Hepatocyte (in vitro differentiated cells): ENCODE measurements at regions not wholly inside any gene's neighbourhood (a gene's known extent, or its start where the extent isn't known, plus 50 kb on each side); places are given as distances from the start of the nearest gene placed in this dataset.

Experiments
- DNase-seq: peaks from one replicate; pipeline ENCODE4 v3.0.0-alpha.2; 2016; ENCODE audit warnings: low spot score
- H2AFZ ChIP-seq: fragments of 200-600 bp; sonication (generic); 2 replicates; pipeline ENCODE4 v1.6.0; 2016; ENCODE audit warnings: antibody characterized with exemption, mild to moderate bottlenecking
- H3K27ac ChIP-seq: fragments of 200-600 bp; sonication (generic); 2 replicates; pipeline ENCODE4 v1.5.1; 2016; ENCODE audit warnings: mild to moderate bottlenecking
- H3K27me3 ChIP-seq: fragments of 200-600 bp; sonication (generic); 2 replicates; pipeline ENCODE4 v1.6.1; 2016
- H3K36me3 ChIP-seq: fragments of 200-600 bp; sonication (generic); replicated peaks from 2 replicates; pipeline ENCODE4 v1.5.1; 2016; ENCODE audit warnings: low read depth; ENCODE audit not compliant: insufficient read depth
- H3K4me1 ChIP-seq: fragments of 200-600 bp; sonication (generic); 2 replicates; pipeline ENCODE4 v1.5.1; 2016; ENCODE audit warnings: mild to moderate bottlenecking, moderate library complexity; ENCODE audit not compliant: insufficient read depth
- H3K4me2 ChIP-seq: fragments of 200-600 bp; sonication (generic); 2 replicates; pipeline ENCODE4 v1.6.0; 2016
- H3K4me3 ChIP-seq: fragments of 200-600 bp; sonication (generic); 2 replicates; pipeline ENCODE4 v1.5.1; 2016; ENCODE audit warnings: mild to moderate bottlenecking
- H3K79me2 ChIP-seq: fragments of 200-600 bp; sonication (generic); 2 replicates; pipeline ENCODE4 v1.6.0; 2017; ENCODE audit warnings: mild to moderate bottlenecking
- H3K9me2 ChIP-seq: fragments of 200-600 bp; sonication (generic); replicated peaks from 2 replicates; pipeline ENCODE4 v1.6.0; 2017; ENCODE audit warnings: mild to moderate bottlenecking; ENCODE audit not compliant: insufficient read depth
- H3K9me3 ChIP-seq: fragments of 200-600 bp; sonication (generic); 2 replicates; pipeline ENCODE4 v1.5.1; 2016; ENCODE audit warnings: low read depth, mild to moderate bottlenecking
- H4K20me1 ChIP-seq: fragments of 200-600 bp; sonication (generic); 2 replicates; pipeline ENCODE4 v1.6.0; 2016; ENCODE audit warnings: mild to moderate bottlenecking; ENCODE audit not compliant: insufficient read depth, poor library complexity, severe bottlenecking
- CTCF ChIP-seq: fragments of 200-600 bp; sonication (generic); IDR thresholded peaks from 2 replicates; pipeline ENCODE4 v1.5.1; 2016; ENCODE audit warnings: antibody characterized with exemption, mild to moderate bottlenecking; ENCODE audit not compliant: poor library complexity
- EZH2 ChIP-seq: fragments of 200-600 bp; sonication (generic); IDR thresholded peaks from 2 replicates; pipeline ENCODE4 v1.6.1; 2016; ENCODE audit warnings: antibody characterized with exemption, mild to moderate bottlenecking, borderline replicate concordance
- EZH2phosphoT487 ChIP-seq: fragments of 200-600 bp; sonication (generic); IDR thresholded peaks from one replicate; pipeline ENCODE4 v1.6.1; 2018; ENCODE audit warnings: antibody characterized with exemption, mild to moderate bottlenecking, low read depth, moderate library complexity; ENCODE audit not compliant: unreplicated experiment, severe bottlenecking
- WGBS: methylation state at CpG from one replicate; pipeline ENCODE4 v1.1.6; 2016; ENCODE audit warnings: low lambda C conversion rate; ENCODE audit errors: missing lambda C conversion rate; 5-methylcytosine and 5-hydroxymethylcytosine counted together

GRCh38 chr2:182530636-182531035 lies 103.8 kb upstream of the PDE1A start:
- no peaks in the 10 kb centered on the region for H4K20me1 ChIP-seq
- TF ChIP-seq EZH2phosphoT487 (no peak), EZH2 (no peak), CTCF (no peak)
- no peaks in the 10 kb centered on the region for H3K9me2 ChIP-seq
- no peak overlapping the region for H3K27ac ChIP-seq
- DNase-seq, result no peak
- no peak overlapping the region for H3K4me2 ChIP-seq
- no peaks in the 10 kb centered on the region for H3K27me3 ChIP-seq
- H3K4me1 ChIP-seq, result no peaks in the 10 kb centered on the region
- H3K79me2 ChIP-seq, result no peaks in the 10 kb centered on the region
- H2AFZ ChIP-seq, result no peak overlapping the region
- no peaks in the 10 kb centered on the region for H3K36me3 ChIP-seq
- H3K9me3 ChIP-seq, result no peaks in the 10 kb centered on the region
- H3K4me3 ChIP-seq, result no peak overlapping the region

GRCh38 chr2:182540252-182540651 lies 113.4 kb upstream of the PDE1A start:
- H3K4me1 ChIP-seq, result no peaks in the 10 kb centered on the region

GRCh38 chr2:182541268-182541667 lies 114.4 kb upstream of the PDE1A start:
- Histone ChIP-seq H3K27ac (no peak overlapping the region), H3K9me2 (no peaks in the 10 kb centered on the region), H3K36me3 (no peaks in the 10 kb centered on the region), H2AFZ (no peak overlapping the region), H3K4me2 (no peak overlapping the region), H3K27me3 (no peaks in the 10 kb centered on the region), H3K79me2 (no peaks in the 10 kb centered on the region), H3K4me1 (no peaks in the 10 kb centered on the region), H4K20me1 (no peaks in the 10 kb centered on the region), H3K4me3 (no peak overlapping the region), H3K9me3 (no peaks in the 10 kb centered on the region)
- TF ChIP-seq EZH2 (no peak), CTCF (no peak)
- DNase-seq, result no peak

More at GRCh38 chr2:182540252-182540651, 113.4 kb upstream of the PDE1A start:
- Histone ChIP-seq H4K20me1 (no peaks in the 10 kb centered on the region), H3K9me3 (no peaks in the 10 kb centered on the region), H3K27ac (no peak overlapping the region), H3K79me2 (no peaks in the 10 kb centered on the region), H3K27me3 (no peaks in the 10 kb centered on the region), H3K36me3 (no peaks in the 10 kb centered on the region), H2AFZ (no peak overlapping the region), H3K4me3 (no peak overlapping the region), H3K9me2 (no peaks in the 10 kb centered on the region), H3K4me2 (no peak overlapping the region)
- WGBS, result 89% methylated on average over 1 of the region's 1 CpG
- TF ChIP-seq EZH2, result no peak
- no peak for TF ChIP-seq CTCF
- no peak for TF ChIP-seq EZH2phosphoT487
- DNase-seq, result no peak
